T-helper 1 cell (primary cell): ENCODE measurements at regions not wholly inside any gene's neighbourhood (a gene's known extent, or its start where the extent isn't known, plus 50 kb on each side); places are given as distances from the start of the nearest gene placed in this dataset.

Experiments
- DNase-seq, 5 donors: peaks; one replicate each; pipeline ENCODE4 v3.0.0-alpha.2; 2012 to 2020

- DNase-seq = no peak
Observed at GRCh38 chr2:215615067-215615802, 179.4 kb upstream of the FN1 start.

- no peak for DNase-seq
Observed at GRCh38 chr2:215614296-215614695, 178.4 kb upstream of the FN1 start.

GRCh38 chr2:215613888-215614287, 178.0 kb upstream of the FN1 start:
- DNase-seq = no peak

GRCh38 chr2:215613280-215613679, 177.4 kb upstream of the FN1 start:
- no peak for DNase-seq

- DNase-seq = no peak
Observed at GRCh38 chr2:215612786-215613185, 176.9 kb upstream of the FN1 start.

GRCh38 chr2:215611609-215612386, 175.9 kb upstream of the FN1 start:
- DNase-seq = no peak

- no peak for DNase-seq
Observed at GRCh38 chr2:215609089-215610032, 173.5 kb upstream of the FN1 start.

GRCh38 chr2:215607766-215608165, 171.9 kb upstream of the FN1 start:
- no peak for DNase-seq

GRCh38 chr2:215606219-215606618, 170.4 kb upstream of the FN1 start:
- no peak for DNase-seq

- DNase-seq = no peak
Observed at GRCh38 chr2:215605214-215605613, 169.3 kb upstream of the FN1 start.

GRCh38 chr2:215604606-215605005, 168.7 kb upstream of the FN1 start:
- no peak for DNase-seq

GRCh38 chr2:215603440-215603839, 167.6 kb upstream of the FN1 start:
- no peak for DNase-seq

GRCh38 chr2:215602997-215603396, 167.1 kb upstream of the FN1 start:
- no peak for DNase-seq

- no peak for DNase-seq
Observed at GRCh38 chr2:215601990-215602721, 166.3 kb upstream of the FN1 start.

- no peak for DNase-seq
Observed at GRCh38 chr2:215601526-215601925, 165.7 kb upstream of the FN1 start.

- DNase-seq = no peak
Observed at GRCh38 chr2:215598376-215598975, 162.6 kb upstream of the FN1 start.

- DNase-seq = no peak
Observed at GRCh38 chr2:215597577-215597976, 161.7 kb upstream of the FN1 start.

- no peak for DNase-seq
Observed at GRCh38 chr2:215594766-215595165, 158.9 kb upstream of the FN1 start.

GRCh38 chr2:215590010-215590745, 154.3 kb upstream of the FN1 start:
- no peak for DNase-seq

- DNase-seq = no peak
Observed at GRCh38 chr2:215583881-215584280, 148.0 kb upstream of the FN1 start.

- no peak for DNase-seq
Observed at GRCh38 chr2:215579809-215580208, 143.9 kb upstream of the FN1 start.
